Testis (tissue), 2 donors: ENCODE measurements at regions not wholly inside any gene's neighbourhood (a gene's known extent, or its start where the extent isn't known, plus 50 kb on each side); places are given as distances from the start of the nearest gene placed in this dataset.
"Not testable (repeated sequence)": the region's sequence is repeated elsewhere in the genome, so short reads cannot be mapped to it uniquely, and the experiment has no call there.

Source experiments
- DNase-seq: peaks from one replicate; pipeline ENCODE4 v3.0.0-alpha.2; 2019
- H3K27ac ChIP-seq, 2 donors: fragments of 200-600 bp; sonication (generic); one replicate each; pipeline ENCODE4 v1.5.1; 2019
- H3K27me3 ChIP-seq: fragments of 200-600 bp; sonication (generic); one replicate; pipeline ENCODE4 v1.5.1; 2019
- H3K36me3 ChIP-seq: fragments of 200-600 bp; sonication (generic); one replicate; pipeline ENCODE4 v1.5.1; 2017; ENCODE audit warnings: low read depth; ENCODE audit errors: missing control alignments
- H3K4me1 ChIP-seq: fragments of 200-600 bp; sonication (generic); one replicate; pipeline ENCODE4 v1.5.1; 2019
- H3K4me3 ChIP-seq, 2 donors: fragments of 200-600 bp; sonication (generic); one replicate each; pipeline ENCODE4 v1.5.1; 2017 to 2019
- H3K9me3 ChIP-seq: fragments of 200-600 bp; sonication (generic); one replicate; pipeline ENCODE4 v1.5.1; 2017
- CTCF ChIP-seq, 3 experiments: fragments of 450-650 bp in 2 of 3; fragments of 200-600 bp in 1 of 3; sonication (generic) in 1 of 3; IDR thresholded peaks; one replicate each; pipeline ENCODE4 v1.5.1; 2016 to 2019; ENCODE audit warnings: antibody characterized with exemption in 3 of 3, mild to moderate bottlenecking in 2 of 3, moderate library complexity in 1 of 3
- POLR2A ChIP-seq: fragments of 450-650 bp; IDR thresholded peaks from one replicate; pipeline ENCODE4 v1.6.1; 2017; ENCODE audit warnings: antibody characterized with exemption, mild to moderate bottlenecking, moderate library complexity
- WGBS, 2 donors: methylation state at CpG; one replicate each; pipeline ENCODE4 v1.1.5; 2018; 5-methylcytosine and 5-hydroxymethylcytosine counted together
- intact Hi-C: fragments of 100-400 bp; cut with DNase I; formaldehyde crosslinking; loops from one replicate; pipeline ENCODE4 v1.15.1; 2023; ENCODE audit warnings: low total_unique reads

DNA sequence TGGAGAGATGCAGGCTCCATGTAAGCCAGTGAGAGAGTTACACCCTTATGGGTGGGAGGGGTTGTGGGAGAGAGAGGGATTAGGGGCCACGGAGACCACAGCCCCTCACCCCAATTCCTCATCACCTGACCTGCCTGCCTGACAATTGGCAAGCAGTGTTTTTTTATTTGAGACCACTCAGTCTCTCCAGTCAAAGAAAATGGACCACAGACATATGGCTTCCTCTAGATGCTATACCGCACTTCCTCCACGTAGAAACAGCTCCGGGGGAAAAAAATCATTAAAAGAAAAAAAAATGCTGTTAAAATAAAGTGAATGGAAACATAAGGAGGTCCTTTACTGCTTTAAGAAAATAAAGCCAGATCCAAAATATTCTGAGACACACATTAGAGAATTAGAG is 152.7 kb downstream of the MYLK4 start:
- no peak for DNase-seq
- 83% methylated on average over 4 of the region's 4 CpGs for WGBS, 2 donors
- intact Hi-C loops: no loop called here

DNA sequence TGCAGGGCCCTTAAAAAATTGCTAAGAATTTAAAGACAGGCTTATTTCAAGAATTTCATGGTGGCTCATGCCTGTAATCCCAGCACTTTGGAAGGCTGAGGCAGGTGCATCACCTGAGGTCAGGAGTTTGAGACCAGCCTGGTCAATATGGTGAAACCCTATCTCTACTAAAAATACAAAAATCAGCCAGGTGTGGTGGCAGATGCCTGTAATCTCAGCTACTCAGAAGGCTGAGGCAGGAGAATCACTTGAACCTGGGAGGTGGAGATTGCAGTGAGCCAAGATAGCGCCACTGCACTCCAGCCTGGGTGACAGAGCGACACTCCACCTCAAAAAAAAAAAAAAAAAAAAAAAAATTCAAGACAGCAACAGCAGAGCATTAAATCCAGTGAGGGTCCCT is 153.3 kb downstream of the MYLK4 start:
- H3K9me3 ChIP-seq, intact Hi-C loops, H3K27ac ChIP-seq, H3K4me1 ChIP-seq, DNase-seq, H3K4me3 ChIP-seq, H3K36me3 ChIP-seq, H3K27me3 ChIP-seq: not testable (repeated sequence)
- 95 to 100% methylated on average over 2 of the region's 2 CpGs for WGBS, 2 donors

More for the DNA sequence above, 152.7 kb downstream of the MYLK4 start:
- H3K4me3 ChIP-seq: no peak overlapping the region
- H3K36me3 ChIP-seq: no peaks in the 10 kb centered on the region
- H3K27ac ChIP-seq: no peak overlapping the region
- TF ChIP-seq CTCF (IDR thresholded peaks at IDR 0.05): no peak
- TF ChIP-seq POLR2A: no peak
- no peaks in the 10 kb centered on the region for H3K9me3 ChIP-seq
- no peaks in the 10 kb centered on the region for H3K27me3 ChIP-seq
- no peaks in the 10 kb centered on the region for H3K4me1 ChIP-seq

DNA sequence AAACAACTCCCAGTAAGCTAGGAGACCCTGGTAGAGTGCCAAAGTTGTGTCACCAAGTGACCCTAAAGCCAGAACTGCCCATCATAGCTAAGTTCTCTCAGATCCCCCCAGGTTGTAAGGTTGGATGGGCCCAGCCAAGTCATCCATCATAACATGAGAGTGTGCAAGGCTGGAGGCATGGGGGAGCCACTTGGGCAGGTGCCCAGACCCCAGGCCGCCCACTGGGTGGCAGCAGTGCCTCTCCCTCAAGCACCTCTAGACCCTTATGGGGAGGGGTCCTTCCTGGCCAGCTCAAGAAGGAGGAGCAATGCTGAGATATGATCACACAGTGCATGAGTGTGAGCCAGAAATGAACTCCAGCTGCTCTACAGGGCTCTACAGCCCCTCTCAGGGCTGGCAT is 154.5 kb downstream of the MYLK4 start:
- Histone ChIP-seq H3K4me3 (no peak overlapping the region), H3K36me3 (no peaks in the 10 kb centered on the region), H3K9me3 (no peaks in the 10 kb centered on the region), H3K27me3 (no peaks in the 10 kb centered on the region), H3K4me1 (no peaks in the 10 kb centered on the region), H3K27ac (no peak overlapping the region)
- DNase-seq: no peak
- no peak for TF ChIP-seq CTCF (IDR thresholded peaks at IDR 0.05)
- no peak for TF ChIP-seq POLR2A
- WGBS, 2 donors: 57 to 83% methylated on average over 1 of the region's 1 CpG
- intact Hi-C loops: no loop called here

GRCh38 chr6:2594868-2595267 is 155.9 kb downstream of the MYLK4 start:
- Histone ChIP-seq H3K27me3 (no peaks in the 10 kb centered on the region), H3K9me3 (no peaks in the 10 kb centered on the region), H3K36me3 (no peaks in the 10 kb centered on the region), H3K27ac (no peak overlapping the region), H3K4me1 (no peaks in the 10 kb centered on the region), H3K4me3 (no peak overlapping the region)
- no peak for DNase-seq
- intact Hi-C loops: no loop called here
- WGBS, 2 donors: 67 to 86% methylated on average over 2 of the region's 2 CpGs
- TF ChIP-seq CTCF (IDR thresholded peaks at IDR 0.05) (no peak), POLR2A (no peak)

- 96% methylated on average over 6 of the region's 6 CpGs for whole genome bisulfite sequencing, 2 donors
- no peak overlapping the region for H3K27ac ChIP-seq
- H3K4me1 ChIP-seq: no peaks in the 10 kb centered on the region
- DNase-seq: no peak
- TF ChIP-seq POLR2A (no peak), CTCF (IDR thresholded peaks at IDR 0.05) (no peak)
- H3K27me3 ChIP-seq: no peaks in the 10 kb centered on the region
- intact Hi-C loops: no loop called here
- no peaks in the 10 kb centered on the region for H3K9me3 ChIP-seq
- H3K36me3 ChIP-seq: no peaks in the 10 kb centered on the region
- H3K4me3 ChIP-seq: no peak overlapping the region
These were observed 157.6 kb downstream of the MYLK4 start for GRCh38 chr6:2593167-2593566.
